Loucy (cell line): ENCODE measurements at regions not wholly inside any gene's neighbourhood (a gene's known extent, or its start where the extent isn't known, plus 50 kb on each side); places are given as distances from the start of the nearest gene placed in this dataset.

Source experiments
- CTCF ChIP-seq: fragments of 200-600 bp; sonication (generic); conservative IDR thresholded peaks from 2 replicates; pipeline ENCODE4 v1.5.1; 2014; ENCODE audit warnings: mild to moderate bottlenecking, antibody characterized with exemption, low read length
- EZH2phosphoT487 ChIP-seq: fragments of 200-600 bp; IDR thresholded peaks from 2 replicates; pipeline ENCODE4 v1.6.1; 2018; ENCODE audit warnings: antibody characterized with exemption, mild to moderate bottlenecking, moderate library complexity, borderline replicate concordance

GRCh38 chr4:22170353-22170752, 221.8 kb upstream of the KCNIP4 start:
- no peak for TF ChIP-seq CTCF
- TF ChIP-seq EZH2phosphoT487, result no peak
